ENCODE measurements at regions not wholly inside any gene's neighbourhood (a gene's known extent, or its start where the extent isn't known, plus 50 kb on each side); places are given as distances from the start of the nearest gene placed in this dataset.

GRCh38 chr10:4370376-4370775 lies 455.6 kb upstream of the AKR1E2 start:
- DNase-seq = no peak

- no peak for DNase-seq
Observed at GRCh38 chr10:4361581-4361980, 464.4 kb upstream of the AKR1E2 start.

GRCh38 chr10:4359003-4359402 lies 467.0 kb upstream of the AKR1E2 start:
- DNase-seq = no peak

GRCh38 chr10:4357911-4358310 lies 468.1 kb upstream of the AKR1E2 start:
- no peak for DNase-seq

- DNase-seq = no peak
Observed at GRCh38 chr10:4355350-4355749, 470.7 kb upstream of the AKR1E2 start.

- DNase-seq = no peak
Observed at GRCh38 chr10:4354382-4354812, 471.6 kb upstream of the AKR1E2 start.

GRCh38 chr10:4353964-4354363 lies 472.0 kb upstream of the AKR1E2 start:
- DNase-seq = no peak

- DNase-seq = no peak
Observed at GRCh38 chr10:4353059-4353655, 472.9 kb upstream of the AKR1E2 start.

- DNase-seq = no peak
Observed at GRCh38 chr10:4352414-4352961, 473.5 kb upstream of the AKR1E2 start.

GRCh38 chr10:4351723-4352413 lies 474.1 kb upstream of the AKR1E2 start:
- no peak for DNase-seq

- DNase-seq = no peak
Observed at GRCh38 chr10:4347397-4347796, 478.6 kb upstream of the AKR1E2 start.

- no peak for DNase-seq
Observed at GRCh38 chr10:4345877-4346646, 479.9 kb upstream of the AKR1E2 start.

- DNase-seq = no peak
Observed at GRCh38 chr10:4344492-4344994, 481.5 kb upstream of the AKR1E2 start.

GRCh38 chr10:4343873-4344272 lies 482.1 kb upstream of the AKR1E2 start:
- no peak for DNase-seq

GRCh38 chr10:4343091-4343490 lies 482.9 kb upstream of the AKR1E2 start:
- no peak for DNase-seq

GRCh38 chr10:4338768-4339167 lies 487.2 kb upstream of the AKR1E2 start:
- no peak for DNase-seq

GRCh38 chr10:4337563-4337962 lies 488.4 kb upstream of the AKR1E2 start:
- no peak for DNase-seq

- no peak for DNase-seq
Observed at GRCh38 chr10:4334871-4335270, 491.1 kb upstream of the AKR1E2 start.

- no peak for DNase-seq
Observed at GRCh38 chr10:4334015-4334414, 492.0 kb upstream of the AKR1E2 start.

- no peak for DNase-seq
Observed at GRCh38 chr10:4333459-4333894, 492.5 kb upstream of the AKR1E2 start.

GRCh38 chr10:4332764-4333458 lies 493.1 kb upstream of the AKR1E2 start:
- DNase-seq = no peak

GRCh38 chr10:4331150-4331549 lies 494.9 kb upstream of the AKR1E2 start:
- no peak for DNase-seq

- DNase-seq = no peak
Observed at GRCh38 chr10:4330636-4331035, 495.4 kb upstream of the AKR1E2 start.

Data from activated naive CD4-positive, alpha-beta T cell (primary cell).